ENCODE measurements at regions not wholly inside any gene's neighbourhood (a gene's known extent, or its start where the extent isn't known, plus 50 kb on each side); places are given as distances from the start of the nearest gene placed in this dataset.

DNA sequence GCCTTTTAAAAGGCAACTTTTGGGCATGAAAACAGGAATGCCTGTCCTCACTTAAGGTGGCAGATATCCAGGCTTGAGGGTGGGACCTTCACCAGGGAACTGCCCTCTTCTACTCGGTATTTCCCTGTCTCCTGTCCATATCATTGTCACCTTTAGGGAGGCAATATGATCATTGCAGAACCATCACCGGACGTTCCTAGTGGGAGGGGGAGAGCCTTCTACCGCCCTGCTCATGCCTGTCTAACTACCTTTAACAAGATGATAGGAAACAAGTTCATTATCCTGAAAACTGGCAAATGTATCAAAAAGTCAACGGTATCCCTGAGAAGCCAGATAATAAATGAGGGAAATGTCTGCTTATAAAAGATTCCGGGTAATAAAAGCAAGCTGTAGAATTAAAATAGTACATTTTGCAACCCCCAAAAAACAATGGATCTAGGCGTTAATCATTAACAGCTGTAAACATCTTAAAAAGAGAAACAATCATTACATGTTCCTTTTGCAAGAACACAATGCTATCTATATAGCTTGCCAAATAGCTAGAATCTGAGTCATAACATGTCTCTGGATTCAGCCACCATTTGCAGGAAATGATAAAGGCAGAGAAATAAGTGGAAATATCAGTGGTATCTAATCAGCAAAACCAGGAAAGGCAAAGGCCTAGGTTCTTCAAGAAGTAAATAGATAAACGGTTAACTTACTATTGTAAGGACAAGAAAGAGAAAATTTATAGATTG, 852.9 kb upstream of the ADGRL4 start:
- DNase-seq, result no peak

DNA sequence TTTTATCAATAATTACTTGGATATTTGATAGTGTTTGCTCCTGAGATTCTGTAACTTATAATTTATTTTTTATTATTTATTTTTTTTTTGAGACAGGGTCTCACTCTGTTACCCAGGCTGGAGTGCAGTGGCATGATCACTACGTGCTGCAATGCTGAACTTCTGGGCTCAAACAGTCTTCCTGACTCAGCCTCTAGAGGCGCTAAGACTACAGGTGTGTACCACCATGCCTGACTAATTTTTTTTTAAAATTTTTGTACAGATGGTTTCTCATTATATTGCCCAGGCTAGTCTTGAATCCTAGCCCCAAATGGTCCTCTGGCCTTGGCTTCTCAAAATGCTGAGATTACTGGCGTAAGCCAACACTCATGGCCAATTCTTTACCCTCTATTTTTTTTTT, 845.5 kb upstream of the ADGRL4 start:
- DNase-seq, result no peak

DNA sequence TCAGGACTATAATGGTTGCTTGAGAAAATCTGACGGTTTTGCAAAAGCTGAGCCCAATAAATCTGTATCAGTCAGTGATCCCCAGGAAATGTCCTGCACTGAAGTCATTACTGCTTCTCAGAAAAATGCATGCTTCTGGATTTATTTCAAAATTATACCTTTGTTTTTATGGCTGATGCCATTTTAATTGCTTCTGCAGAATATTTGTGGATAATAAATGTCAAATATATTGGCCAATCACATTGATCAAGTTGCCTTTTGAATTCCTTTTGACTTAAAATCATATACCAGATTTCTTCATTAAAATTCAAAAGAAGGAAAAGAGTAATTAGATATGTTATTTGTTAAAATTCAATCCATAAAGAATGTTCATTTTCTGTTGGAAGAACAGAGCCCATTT, 842.9 kb upstream of the ADGRL4 start:
- DNase-seq, result no peak

DNA sequence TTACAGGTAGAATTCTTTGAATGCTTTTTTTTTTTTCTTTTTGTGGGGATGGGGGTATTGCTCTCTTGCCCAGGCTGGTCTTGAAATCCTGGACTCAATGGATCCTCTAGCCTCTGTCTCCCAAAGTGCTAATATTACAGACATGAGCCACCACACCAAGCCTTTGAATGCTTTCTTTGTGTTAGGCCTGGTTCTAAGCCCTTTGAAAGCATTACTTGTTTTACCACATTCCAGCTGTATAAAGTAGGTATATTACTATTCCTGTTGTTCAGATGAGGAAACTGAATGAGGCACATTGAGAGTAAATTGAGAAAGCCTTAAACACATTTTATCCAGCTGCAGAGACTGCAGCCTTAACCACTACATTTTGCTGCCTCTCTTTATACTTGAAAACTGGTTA, 841.8 kb upstream of the ADGRL4 start:
- DNase-seq, result no peak

DNA sequence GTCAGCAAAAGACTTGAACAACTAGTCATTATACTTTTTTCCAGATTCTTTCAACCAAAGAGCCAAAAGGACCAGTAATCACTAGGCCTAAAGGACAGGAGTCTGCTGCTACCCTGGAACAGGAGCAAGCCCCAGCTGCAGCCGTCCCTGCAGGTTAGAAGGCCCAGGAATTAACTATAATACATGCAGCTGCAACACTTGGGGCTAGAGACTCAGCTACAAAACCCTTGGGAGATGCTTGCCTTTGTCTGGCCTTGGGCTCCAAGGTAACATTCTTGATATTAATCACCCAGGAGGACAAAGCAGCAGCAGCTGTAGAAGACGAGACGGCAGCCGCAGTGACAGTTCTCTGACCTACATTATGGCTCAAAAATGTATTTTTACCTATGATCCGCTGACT, 841.2 kb upstream of the ADGRL4 start:
- no peak for DNase-seq

- no peak for DNase-seq
These were observed 839.4 kb upstream of the ADGRL4 start for GRCh38 chr1:79845936-79846335.

DNA sequence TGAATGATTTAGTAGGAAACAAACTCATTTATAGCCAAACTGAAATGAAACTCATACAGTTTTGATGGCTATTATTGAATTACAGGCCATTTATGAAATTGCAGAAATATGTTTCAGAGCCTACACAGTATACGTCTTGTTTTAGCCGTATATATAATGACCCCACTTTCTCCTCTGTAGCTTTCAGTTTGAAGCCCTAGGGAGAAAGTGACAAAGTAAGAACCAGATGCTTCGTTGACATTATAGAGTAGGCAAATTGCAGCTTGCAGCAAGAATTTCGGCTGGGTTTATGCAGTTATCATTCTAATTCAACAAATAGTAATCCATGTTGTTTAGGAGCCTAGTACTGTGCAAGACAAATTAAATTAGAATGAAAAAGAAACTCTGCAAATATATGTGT, 836.3 kb upstream of the ADGRL4 start:
- no peak for DNase-seq

DNA sequence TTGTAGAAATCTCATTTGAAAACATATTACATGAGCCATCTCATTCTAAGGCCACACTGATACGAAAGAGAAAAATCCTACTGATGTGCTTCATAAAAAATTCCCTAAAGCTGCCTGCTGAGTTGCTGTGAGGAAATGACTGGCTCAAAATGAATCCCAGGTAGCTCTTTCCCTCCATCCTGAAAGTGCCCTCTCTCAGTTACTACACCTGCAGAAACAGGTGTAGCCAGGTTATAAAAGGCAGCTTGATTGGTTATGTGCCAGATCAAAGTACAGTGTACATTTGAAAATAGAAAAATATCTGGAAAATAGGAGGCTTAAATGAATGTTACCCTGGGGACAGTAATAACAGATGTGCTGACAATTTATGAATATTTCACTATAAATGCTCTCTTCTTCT, 833.4 kb upstream of the ADGRL4 start:
- no peak for DNase-seq

DNA sequence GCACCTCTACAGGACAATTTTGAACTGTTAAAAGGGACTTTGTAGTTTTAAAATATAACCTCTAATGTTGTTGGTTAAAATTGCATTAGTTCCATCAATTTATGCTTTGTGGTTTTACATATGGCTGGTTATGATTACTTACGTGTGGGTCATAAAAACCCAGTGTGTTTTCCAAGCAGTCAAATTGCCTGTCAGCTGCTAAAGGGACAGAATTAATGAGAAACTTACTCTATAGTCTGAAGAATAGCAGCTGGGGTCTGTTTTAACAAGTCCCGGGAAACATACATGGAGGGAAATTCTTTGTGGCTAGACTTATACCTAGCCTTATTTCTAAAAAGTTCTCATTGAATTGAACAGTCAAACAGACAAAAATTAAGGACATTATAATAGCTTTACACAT, 820.9 kb upstream of the ADGRL4 start:
- no peak for DNase-seq

- no peak for DNase-seq
These were observed 819.0 kb upstream of the ADGRL4 start for GRCh38 chr1:79825551-79825950.

DNA sequence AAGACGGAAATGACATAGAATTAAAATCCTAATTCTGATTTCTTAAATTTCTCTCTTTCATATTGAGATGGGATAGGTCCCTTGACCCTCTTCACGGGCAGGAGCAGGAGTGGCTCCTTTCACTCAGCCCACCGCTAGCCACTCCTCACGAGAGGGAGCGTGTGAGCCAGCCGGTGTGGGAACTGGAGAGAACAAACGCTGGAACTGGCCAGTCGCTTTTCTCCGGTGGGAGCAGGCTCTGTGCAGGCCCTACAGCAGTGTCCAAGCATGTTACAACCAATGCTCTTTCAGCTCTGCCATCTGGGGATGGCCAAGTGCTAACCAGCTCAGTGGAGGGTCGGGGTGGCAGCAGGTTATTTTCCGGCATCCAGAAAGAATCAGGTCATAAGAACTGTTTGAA, 815.5 kb upstream of the ADGRL4 start:
- DNase-seq, result no peak

GRCh38 chr1:79819140-79819539, 812.6 kb upstream of the ADGRL4 start:
- DNase-seq, result no peak

DNA sequence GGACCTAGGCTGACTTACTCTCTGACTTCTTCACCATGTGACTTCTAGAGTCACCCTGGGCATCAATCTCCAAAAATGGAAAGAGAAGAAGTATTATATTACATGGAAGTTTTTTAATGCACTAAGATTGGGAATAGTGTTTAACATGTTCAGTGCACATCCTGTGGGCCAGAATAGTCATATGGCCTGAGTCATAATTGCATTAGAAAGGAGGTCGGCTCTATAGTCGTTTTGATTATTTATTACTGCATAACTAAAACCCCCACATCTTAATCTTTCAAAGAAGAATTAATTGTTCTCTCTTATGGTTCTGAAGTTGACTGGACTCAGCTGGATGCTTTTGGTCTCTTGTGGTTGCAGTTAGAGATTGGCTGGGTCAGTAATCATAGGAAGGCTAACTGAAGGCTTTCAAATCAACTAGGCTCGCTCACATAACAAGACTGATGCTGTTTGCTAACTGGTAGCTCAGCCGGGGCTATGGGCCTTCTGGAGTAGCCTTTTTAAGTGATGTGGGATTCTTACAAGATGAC, 810.6 kb upstream of the ADGRL4 start:
- no peak for DNase-seq

DNA sequence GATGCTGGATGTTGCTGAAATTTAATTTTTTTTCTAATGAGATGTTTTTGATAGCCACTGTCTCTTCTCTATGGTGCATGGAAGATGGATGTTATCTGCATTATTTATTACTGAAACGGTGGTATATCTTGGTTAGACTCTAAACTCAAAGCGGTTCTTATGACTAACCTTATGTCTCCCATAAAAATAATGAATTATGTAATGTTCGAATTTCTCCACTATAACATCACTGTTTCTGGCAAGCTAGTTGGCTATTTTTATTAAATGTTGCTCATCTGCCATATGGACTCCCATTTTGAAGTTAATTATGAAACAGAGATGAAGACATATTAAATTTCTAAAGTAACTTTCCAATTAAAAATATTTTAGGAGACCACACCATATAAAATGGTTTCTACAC, 808.6 kb upstream of the ADGRL4 start:
- DNase-seq, result no peak

DNA sequence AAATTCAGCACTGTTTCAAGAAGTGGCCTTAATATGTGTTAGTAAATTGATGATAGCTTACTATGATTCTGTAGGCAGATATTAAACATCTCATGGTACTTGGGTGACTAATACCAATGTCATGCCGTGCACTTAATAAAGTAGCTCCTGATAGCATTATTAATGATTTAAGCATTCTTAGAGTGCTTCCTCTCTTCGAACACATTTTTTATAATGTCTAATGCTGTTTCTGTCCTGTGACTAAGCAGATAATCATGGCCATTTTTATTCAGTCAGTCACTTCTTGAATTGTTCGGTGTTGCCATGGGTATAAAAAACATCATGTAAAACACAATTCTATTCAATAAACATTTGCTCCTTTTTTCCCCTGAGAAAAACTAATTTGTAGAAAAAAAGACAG, 804.6 kb upstream of the ADGRL4 start:
- DNase-seq, result no peak

GRCh38 chr1:79808816-79809475, 802.4 kb upstream of the ADGRL4 start:
- DNase-seq, result no peak

GRCh38 chr1:79807816-79808215, 801.3 kb upstream of the ADGRL4 start:
- DNase-seq, result no peak

GRCh38 chr1:79797487-79797886, 791.0 kb upstream of the ADGRL4 start:
- DNase-seq, result no peak

GRCh38 chr1:79796434-79796833, 789.9 kb upstream of the ADGRL4 start:
- DNase-seq, result no peak

DNA sequence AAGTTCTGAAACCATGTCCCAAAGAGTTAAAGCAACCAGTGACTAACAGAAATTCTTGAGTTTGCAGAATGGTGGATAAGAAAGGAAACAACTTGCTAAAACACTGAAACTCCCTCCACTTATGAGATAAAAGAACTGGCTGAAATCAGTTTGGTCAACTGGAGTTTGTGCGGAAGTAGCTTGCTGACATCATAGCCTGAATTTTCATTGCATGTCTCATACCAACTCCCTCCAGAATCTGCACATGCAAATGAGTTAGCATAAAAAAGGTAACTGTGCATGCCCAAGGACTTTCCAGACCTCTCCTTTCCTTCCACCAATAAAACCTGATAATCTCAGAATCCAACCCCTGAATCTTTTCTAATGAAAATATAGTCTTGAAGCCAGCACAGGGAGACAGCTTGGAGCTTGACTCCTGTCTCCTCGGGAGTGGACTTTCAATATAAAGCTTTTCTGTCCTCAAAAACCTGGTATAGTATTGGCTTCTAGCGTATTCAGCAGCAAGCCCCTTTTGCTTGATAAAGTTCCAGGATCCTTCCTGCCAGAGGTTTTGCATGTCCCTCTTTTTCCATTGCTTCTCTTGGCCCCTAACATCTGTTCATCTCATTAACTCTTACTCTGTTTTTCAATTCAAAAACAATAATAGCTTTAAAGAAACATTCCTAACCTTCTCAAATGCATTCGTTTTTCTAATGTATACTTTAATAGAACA, 785.8 kb upstream of the ADGRL4 start:
- no peak for DNase-seq

DNA sequence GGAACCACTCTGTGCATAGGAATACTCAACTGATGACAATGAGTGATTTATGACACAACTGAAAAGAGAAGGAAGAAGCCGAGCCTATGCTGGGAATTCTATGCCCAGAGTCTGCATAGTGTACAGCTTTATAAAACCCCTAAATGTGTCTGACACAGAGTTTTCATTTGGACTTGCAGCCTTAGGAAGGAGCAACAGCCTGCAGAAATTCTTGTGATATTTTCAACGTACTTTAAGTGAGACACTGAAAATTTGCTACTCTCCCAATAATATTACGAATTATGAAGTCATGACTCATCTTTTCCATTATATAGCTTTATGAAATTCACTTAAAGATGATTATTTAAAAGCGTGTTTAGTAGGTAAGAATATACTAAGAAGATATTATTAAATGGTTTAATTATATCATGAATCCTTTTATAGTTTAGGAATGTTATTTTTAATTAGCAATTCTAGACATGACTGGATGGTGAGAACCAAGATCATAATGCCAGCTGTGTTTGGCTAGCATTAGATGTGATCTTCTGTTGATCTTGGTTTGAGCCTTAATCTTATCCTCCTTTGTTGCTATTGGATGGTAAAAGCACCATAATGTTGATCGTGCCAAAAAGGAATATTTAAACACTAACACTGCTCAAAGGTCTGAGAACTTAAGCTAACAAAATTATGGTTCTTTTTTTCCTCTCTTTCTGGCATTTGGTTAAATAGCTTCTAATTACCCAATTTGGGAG, 785.1 kb upstream of the ADGRL4 start:
- DNase-seq, result no peak

DNA sequence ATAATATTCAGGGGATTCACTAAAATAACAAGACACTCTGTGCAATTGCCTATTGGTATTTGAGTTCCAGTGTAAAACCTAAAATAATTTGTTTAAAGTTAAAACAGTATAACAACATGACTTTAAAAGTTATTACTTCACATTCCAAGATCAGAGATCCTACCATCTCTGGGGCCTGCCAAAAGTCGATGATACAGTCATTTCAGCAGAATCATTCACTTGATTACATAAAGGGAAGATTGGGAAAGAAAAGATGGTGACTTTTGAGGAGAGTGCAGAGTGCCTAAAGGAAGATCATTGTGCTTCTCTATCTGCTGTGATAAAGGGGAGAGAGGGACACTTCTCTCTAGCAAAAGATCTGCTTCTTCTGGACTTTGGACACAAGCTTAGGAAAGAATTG, 784.4 kb upstream of the ADGRL4 start:
- DNase-seq, result no peak

- DNase-seq, result no peak
These were observed 781.1 kb upstream of the ADGRL4 start for GRCh38 chr1:79787631-79788030.
